GM12878 (cell line): ENCODE measurements at regions not wholly inside any gene's neighbourhood (a gene's known extent, or its start where the extent isn't known, plus 50 kb on each side); places are given as distances from the start of the nearest gene placed in this dataset.

Source experiments
- BCL11A ChIP-seq: IDR thresholded peaks from 2 replicates; pipeline ENCODE4 v1.6.1; 2011; ENCODE audit warnings: low read depth, low read length
- CBX5 ChIP-seq: sonication (generic); IDR thresholded peaks from 2 replicates; pipeline ENCODE4 v1.6.1; 2016; ENCODE audit warnings: low read depth, moderate library complexity, mild to moderate bottlenecking, inconsistent platforms
- CEBPB ChIP-seq, 2 experiments: fragments of 150-350 bp in 1 of 2; IDR thresholded peaks; 2 replicates each; pipeline ENCODE4 v1.6.1; 2012 to 2014; ENCODE audit warnings: low read depth in 2 of 2, low read length in 2 of 2, borderline replicate concordance in 1 of 2, inconsistent platforms in 1 of 2
- CHD4 ChIP-seq: fragments of 200-600 bp; sonication (generic); IDR thresholded peaks from 2 replicates; pipeline ENCODE4 v1.6.1; 2016; ENCODE audit warnings: mild to moderate bottlenecking
- EED ChIP-seq: sonication (generic); IDR thresholded peaks from 2 replicates; pipeline ENCODE4 v1.6.1; 2016; ENCODE audit warnings: antibody characterized with exemption, low read depth
- GATAD2B ChIP-seq: fragments of 450-650 bp; conservative IDR thresholded peaks from 2 replicates; pipeline ENCODE4 v1.6.1; 2017; ENCODE audit warnings: low read depth, mild to moderate bottlenecking, moderate library complexity
- IKZF1 ChIP-seq: fragments of 450-650 bp; conservative IDR thresholded peaks from 2 replicates; pipeline ENCODE4 v1.6.1; 2017; ENCODE audit warnings: antibody characterized with exemption, mild to moderate bottlenecking
- IRF4 ChIP-seq: IDR thresholded peaks from 2 replicates; pipeline ENCODE4 v1.6.1; 2011; ENCODE audit warnings: low read depth, low read length
- KLF5 ChIP-seq: fragments of 450-650 bp; IDR thresholded peaks from 2 replicates; pipeline ENCODE4 v1.6.1; 2014; ENCODE audit warnings: mild to moderate bottlenecking; ENCODE audit not compliant: partially characterized antibody
- MEF2B ChIP-seq: fragments of 450-650 bp; IDR thresholded peaks from 2 replicates; pipeline ENCODE4 v1.6.1; 2018; ENCODE audit warnings: mild to moderate bottlenecking, moderate library complexity; ENCODE audit not compliant: partially characterized antibody, poor library complexity, severe bottlenecking
- MXI1 ChIP-seq: fragments of 150-350 bp; IDR thresholded peaks from 2 replicates; pipeline ENCODE4 v1.6.1; 2011; ENCODE audit warnings: low read depth, mild to moderate bottlenecking, inconsistent platforms, low read length, improper control_type of control experiment
- NBN ChIP-seq: fragments of 450-650 bp; IDR thresholded peaks from 2 replicates; pipeline ENCODE4 v1.6.1; 2016
- NFXL1 ChIP-seq: fragments of 450-650 bp; IDR thresholded peaks from 2 replicates; pipeline ENCODE4 v1.6.1; 2017; ENCODE audit warnings: antibody characterized with exemption, mild to moderate bottlenecking, borderline replicate concordance
- NFYB ChIP-seq: IDR thresholded peaks from 2 replicates; pipeline ENCODE4 v1.6.1; 2011; ENCODE audit warnings: low read depth, mild to moderate bottlenecking, low read length, improper control_type of control experiment, moderate library complexity; ENCODE audit not compliant: insufficient read depth
- NR2C1 ChIP-seq: fragments of 450-650 bp; IDR thresholded peaks from 2 replicates; pipeline ENCODE4 v1.6.1; 2017; ENCODE audit warnings: antibody characterized with exemption, mild to moderate bottlenecking, moderate library complexity
- NR2F1 ChIP-seq: fragments of 450-650 bp; conservative IDR thresholded peaks from 2 replicates; pipeline ENCODE4 v1.6.1; 2017; ENCODE audit warnings: mild to moderate bottlenecking
- SMC3 ChIP-seq: IDR thresholded peaks from 2 replicates; pipeline ENCODE4 v1.6.1; 2011; ENCODE audit warnings: low read length, improper control_type of control experiment, borderline replicate concordance
- SP1 ChIP-seq: IDR thresholded peaks from one replicate; pipeline ENCODE4 v1.6.1; 2011; ENCODE audit warnings: low read depth, low read length
- SPI1 ChIP-seq: IDR thresholded peaks from 2 replicates; pipeline ENCODE4 v1.6.1; 2011; ENCODE audit warnings: low read depth, mild to moderate bottlenecking, low read length, moderate library complexity, borderline replicate concordance; ENCODE audit not compliant: insufficient read depth
- TCF12 ChIP-seq: IDR thresholded peaks from 2 replicates; pipeline ENCODE4 v1.6.1; 2011; ENCODE audit warnings: low read depth, mild to moderate bottlenecking, low read length
- YY1 ChIP-seq: IDR thresholded peaks from 2 replicates; pipeline ENCODE4 v1.6.1; 2011; ENCODE audit warnings: low read depth, mild to moderate bottlenecking, low read length
- ZNF274 ChIP-seq: IDR thresholded peaks from one replicate; pipeline ENCODE4 v1.8.0; 2011; ENCODE audit not compliant: insufficient read length, insufficient read depth
- TF ChIP-seq, protein P1 (sequence below): IDR thresholded peaks from 2 replicates; pipeline ENCODE4 v1.6.1; 2012; ENCODE audit warnings: improper control_type of control experiment, low read depth, low read length; ENCODE audit not compliant: insufficient replicate concordance

DNA sequence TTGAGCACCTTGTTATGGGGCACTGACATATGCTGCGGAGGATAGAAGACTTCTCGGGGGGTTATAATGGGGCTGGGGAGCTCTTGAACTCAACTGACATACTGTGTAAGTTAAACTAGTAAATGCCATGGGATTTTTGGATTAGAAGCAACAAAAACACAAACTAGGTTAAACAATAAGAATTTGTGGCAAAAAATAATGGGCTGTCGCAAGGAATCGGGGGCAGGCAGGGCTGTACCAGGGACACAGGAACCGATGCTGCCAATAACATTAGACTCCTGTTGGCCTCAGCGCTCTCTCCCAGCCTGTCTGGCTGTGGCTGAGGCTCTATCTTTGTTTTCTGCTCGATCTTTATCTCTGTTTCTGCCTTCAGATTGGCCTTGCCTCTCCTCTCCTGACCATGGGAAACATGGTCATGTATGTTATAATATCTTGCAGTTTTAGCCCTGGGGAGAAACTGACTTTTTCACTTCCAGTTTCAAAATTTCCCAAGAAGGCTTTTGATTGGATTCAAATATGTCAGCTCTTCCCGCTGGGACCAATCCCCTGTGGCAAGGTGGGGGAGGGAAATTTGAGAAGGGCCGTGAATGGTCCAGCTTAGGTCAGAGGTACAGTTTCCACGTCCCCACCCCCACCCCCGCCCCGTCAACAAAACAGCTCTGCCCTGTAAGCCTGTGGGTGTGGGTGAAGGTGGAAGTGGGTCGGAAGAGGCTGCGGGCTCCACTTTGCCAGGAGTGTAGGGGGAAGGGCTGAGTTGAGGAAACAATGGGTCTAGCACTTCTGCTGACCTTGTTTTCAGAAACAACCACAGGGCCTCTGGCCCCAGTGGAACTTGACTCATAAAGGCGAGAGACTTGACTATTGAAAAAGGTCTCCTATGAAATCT lies 161.1 kb upstream of the TBL1XR1 start (continued):
- TF ChIP-seq, protein P1, sequence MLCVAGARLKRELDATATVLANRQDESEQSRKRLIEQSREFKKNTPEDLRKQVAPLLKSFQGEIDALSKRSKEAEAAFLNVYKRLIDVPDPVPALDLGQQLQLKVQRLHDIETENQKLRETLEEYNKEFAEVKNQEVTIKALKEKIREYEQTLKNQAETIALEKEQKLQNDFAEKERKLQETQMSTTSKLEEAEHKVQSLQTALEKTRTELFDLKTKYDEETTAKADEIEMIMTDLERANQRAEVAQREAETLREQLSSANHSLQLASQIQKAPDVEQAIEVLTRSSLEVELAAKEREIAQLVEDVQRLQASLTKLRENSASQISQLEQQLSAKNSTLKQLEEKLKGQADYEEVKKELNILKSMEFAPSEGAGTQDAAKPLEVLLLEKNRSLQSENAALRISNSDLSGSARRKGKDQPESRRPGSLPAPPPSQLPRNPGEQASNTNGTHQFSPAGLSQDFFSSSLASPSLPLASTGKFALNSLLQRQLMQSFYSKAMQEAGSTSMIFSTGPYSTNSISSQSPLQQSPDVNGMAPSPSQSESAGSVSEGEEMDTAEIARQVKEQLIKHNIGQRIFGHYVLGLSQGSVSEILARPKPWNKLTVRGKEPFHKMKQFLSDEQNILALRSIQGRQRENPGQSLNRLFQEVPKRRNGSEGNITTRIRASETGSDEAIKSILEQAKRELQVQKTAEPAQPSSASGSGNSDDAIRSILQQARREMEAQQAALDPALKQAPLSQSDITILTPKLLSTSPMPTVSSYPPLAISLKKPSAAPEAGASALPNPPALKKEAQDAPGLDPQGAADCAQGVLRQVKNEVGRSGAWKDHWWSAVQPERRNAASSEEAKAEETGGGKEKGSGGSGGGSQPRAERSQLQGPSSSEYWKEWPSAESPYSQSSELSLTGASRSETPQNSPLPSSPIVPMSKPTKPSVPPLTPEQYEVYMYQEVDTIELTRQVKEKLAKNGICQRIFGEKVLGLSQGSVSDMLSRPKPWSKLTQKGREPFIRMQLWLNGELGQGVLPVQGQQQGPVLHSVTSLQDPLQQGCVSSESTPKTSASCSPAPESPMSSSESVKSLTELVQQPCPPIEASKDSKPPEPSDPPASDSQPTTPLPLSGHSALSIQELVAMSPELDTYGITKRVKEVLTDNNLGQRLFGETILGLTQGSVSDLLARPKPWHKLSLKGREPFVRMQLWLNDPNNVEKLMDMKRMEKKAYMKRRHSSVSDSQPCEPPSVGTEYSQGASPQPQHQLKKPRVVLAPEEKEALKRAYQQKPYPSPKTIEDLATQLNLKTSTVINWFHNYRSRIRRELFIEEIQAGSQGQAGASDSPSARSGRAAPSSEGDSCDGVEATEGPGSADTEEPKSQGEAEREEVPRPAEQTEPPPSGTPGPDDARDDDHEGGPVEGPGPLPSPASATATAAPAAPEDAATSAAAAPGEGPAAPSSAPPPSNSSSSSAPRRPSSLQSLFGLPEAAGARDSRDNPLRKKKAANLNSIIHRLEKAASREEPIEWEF: no peak
- TF ChIP-seq IRF4 (no peak), CEBPB (IDR thresholded peaks at IDR 0.05; ENCODE audit: borderline replicate concordance in 1 of 2, low read depth in 2 of 2, low read length in 2 of 2) (0 out of 4 replicates have a peak, but pooled peaks of 1 of the 2 experiments have one; percentile 17), SMC3 (no peak), YY1 (peak; percentile 43; the same call in 1 of the 2 replicates), CBX5 (no peak), CHD4 (no peak), KLF5 (no peak), NR2C1 (no peak), SPI1 (peak; percentile 33; the same call in 1 of the 2 replicates), ZNF274 (no peak), NR2F1 (peak; percentile 88), BCL11A (0 out of 2 replicates have a peak, but pooled peaks have one; percentile 27), NBN (no peak), MEF2B (peak; percentile 63), GATAD2B (no peak), MXI1 (no peak), SP1 (peak; percentile 37), NFYB (peak; percentile 64; the same call in 1 of the 2 replicates), TCF12 (0 out of 2 replicates have a peak, but pooled peaks have one; percentile 27), IKZF1 (peak; percentile 61; the same call in 1 of the 2 replicates), NFXL1 (no peak), EED (peak; percentile 86)
